ENCODE measurements at regions not wholly inside any gene's neighbourhood (a gene's known extent, or its start where the extent isn't known, plus 50 kb on each side); places are given as distances from the start of the nearest gene placed in this dataset.

- no peaks in the 10 kb centered on the region for H3K9me3 ChIP-seq
- intact Hi-C loops (cut with DNase I): no loop called here
- H3K27me3 ChIP-seq: no peaks in the 10 kb centered on the region
- H3K27ac ChIP-seq: no peak overlapping the region
- TF ChIP-seq CTCF (IDR thresholded peaks at IDR 0.05): no peak
- H3K36me3 ChIP-seq: no peaks in the 10 kb centered on the region
- no peak for ATAC-seq
- no peaks in the 10 kb centered on the region for H3K4me1 ChIP-seq
- DNase-seq: no peak
- no peak overlapping the region for H3K4me3 ChIP-seq
Measured at GRCh38 chr2:71999580-71999979, 148.1 kb downstream of the CYP26B1 start.

DNA sequence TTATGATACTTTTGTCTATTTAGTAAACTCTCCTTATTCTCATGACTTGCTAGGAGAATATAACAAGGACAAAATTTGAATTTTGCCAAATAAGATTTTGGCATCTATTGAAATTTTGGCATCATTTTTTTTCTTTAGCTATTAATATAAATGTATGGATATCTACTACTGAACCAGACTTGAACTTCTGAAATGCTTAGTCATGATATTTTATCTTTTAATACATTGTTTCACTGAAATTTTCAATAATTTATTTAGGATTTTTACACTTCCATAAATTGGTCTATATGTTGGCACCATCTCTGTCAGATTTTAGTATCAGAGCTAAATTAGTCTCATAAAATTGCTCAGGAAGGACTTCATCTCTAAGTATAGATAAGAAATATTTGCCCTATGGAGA lies 149.8 kb downstream of the CYP26B1 start:
- H3K27me3 ChIP-seq: no peaks in the 10 kb centered on the region
- no peaks in the 10 kb centered on the region for H3K4me1 ChIP-seq
- intact Hi-C loops (cut with DNase I): no loop called here
- no peak for TF ChIP-seq CTCF (IDR thresholded peaks at IDR 0.05)
- no peaks in the 10 kb centered on the region for H3K9me3 ChIP-seq
- no peak for DNase-seq
- H3K27ac ChIP-seq: no peak overlapping the region
- H3K4me3 ChIP-seq: no peak overlapping the region
- no peak for ATAC-seq
- no peaks in the 10 kb centered on the region for H3K36me3 ChIP-seq

DNA sequence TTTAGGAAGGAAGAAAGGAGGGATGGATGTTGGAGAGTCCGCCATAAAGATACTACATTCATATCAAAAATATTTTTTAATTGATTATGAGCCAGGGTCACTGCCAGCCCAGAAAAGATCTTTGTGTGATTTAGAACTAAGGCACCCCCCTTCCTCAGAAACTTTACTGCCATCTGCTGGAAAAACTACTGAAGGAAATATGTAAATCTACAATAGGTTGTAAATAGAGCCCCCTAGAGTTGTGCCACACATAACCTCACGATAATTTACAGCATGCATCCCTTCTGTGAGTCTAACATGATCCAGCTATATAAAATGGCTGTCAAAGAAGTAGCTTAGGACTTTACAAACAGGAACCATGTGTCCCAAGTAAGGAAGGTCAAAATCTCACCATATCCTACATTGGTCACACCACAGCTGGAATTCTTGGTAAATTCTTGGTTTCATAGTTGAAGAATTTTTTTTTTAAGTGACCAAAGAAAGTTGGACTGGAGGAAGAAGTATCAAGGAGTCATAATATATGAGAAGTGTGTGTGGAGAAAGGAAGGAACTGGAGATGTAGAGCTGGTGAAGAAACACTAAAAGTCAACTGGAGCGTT lies 152.5 kb downstream of the CYP26B1 start:
- Histone ChIP-seq H3K4me1 (no peaks in the 10 kb centered on the region), H3K27me3 (no peaks in the 10 kb centered on the region), H3K27ac (no peak overlapping the region), H3K9me3 (no peaks in the 10 kb centered on the region), H3K36me3 (no peaks in the 10 kb centered on the region), H3K4me3 (no peak overlapping the region)
- TF ChIP-seq CTCF (IDR thresholded peaks at IDR 0.05): peak in 1 of 2 donors; percentile 31
- intact Hi-C loops (cut with DNase I): no loop called here
- peak in 1 of 4 donors; percentile 10 for DNase-seq
- no peak for ATAC-seq

DNA sequence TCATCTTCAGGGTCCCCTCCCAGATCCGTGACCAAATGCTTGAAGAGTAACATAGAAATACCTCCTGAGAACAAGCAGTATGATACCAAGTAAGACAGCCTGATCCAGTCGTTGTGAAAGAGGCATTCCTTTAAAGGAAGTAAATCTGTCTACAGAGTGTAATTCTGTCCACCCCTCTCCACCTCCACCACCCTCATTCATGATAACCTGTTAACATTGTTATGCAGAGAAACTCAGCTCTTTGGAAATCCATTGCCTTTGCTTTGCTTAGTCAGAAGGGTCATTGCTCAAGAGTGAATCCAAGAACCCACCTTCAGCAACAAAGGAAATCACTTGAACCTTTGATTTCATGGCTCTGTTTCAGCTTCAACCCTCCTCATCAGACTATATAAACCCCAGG lies 155.6 kb downstream of the CYP26B1 start:
- Histone ChIP-seq H3K27me3 (no peaks in the 10 kb centered on the region), H3K4me3 (no peak overlapping the region), H3K36me3 (no peaks in the 10 kb centered on the region), H3K9me3 (no peaks in the 10 kb centered on the region), H3K4me1 (no peaks in the 10 kb centered on the region), H3K27ac (no peak overlapping the region)
- TF ChIP-seq CTCF (IDR thresholded peaks at IDR 0.05): no peak
- ATAC-seq: no peak
- DNase-seq: no peak
- intact Hi-C loops (cut with DNase I): no loop called here

DNA sequence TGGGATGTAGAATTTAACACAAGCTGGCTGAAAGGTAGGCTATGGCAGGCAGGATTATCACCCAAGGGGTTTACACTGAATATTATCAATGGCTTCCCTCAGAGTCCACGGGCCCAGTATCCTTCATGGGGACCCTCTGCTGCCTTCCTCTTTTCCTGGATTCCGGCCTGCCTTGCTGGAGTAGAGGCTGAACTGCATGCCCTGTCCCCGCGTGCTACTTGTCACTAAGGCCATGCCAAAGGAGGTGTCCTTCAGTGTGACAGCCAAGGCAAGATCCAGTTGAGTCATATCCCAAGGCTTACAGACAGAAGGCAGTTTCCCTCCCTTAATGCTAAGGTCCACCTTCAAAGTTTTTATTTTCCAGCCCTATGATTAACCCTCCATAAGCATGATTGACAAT lies 156.3 kb downstream of the CYP26B1 start:
- Histone ChIP-seq H3K4me3 (no peak overlapping the region), H3K27me3 (no peaks in the 10 kb centered on the region), H3K9me3 (no peaks in the 10 kb centered on the region), H3K4me1 (no peaks in the 10 kb centered on the region), H3K36me3 (no peaks in the 10 kb centered on the region), H3K27ac (no peak overlapping the region)
- intact Hi-C loops (cut with DNase I): no loop called here
- TF ChIP-seq CTCF (IDR thresholded peaks at IDR 0.05): no peak
- ATAC-seq (no peak), DNase-seq (no peak)

Data from left lung (tissue), 4 donors.